NCI-H82 treated with DMSO at 0.1 percent for 48 hours (cell line): ENCODE measurements at regions not wholly inside any gene's neighbourhood (a gene's known extent, or its start where the extent isn't known, plus 50 kb on each side); places are given as distances from the start of the nearest gene placed in this dataset.
"Not testable (repeated sequence)": the region's sequence is repeated elsewhere in the genome, so short reads cannot be mapped to it uniquely, and the experiment has no call there.

ENCODE experiments used
- DNase-seq: peaks from one replicate; lab custom pipeline; 2025; ENCODE audit not compliant: unreplicated experiment; lab: John Stamatoyannopoulos, UW

GRCh38 chr20:55937283-55937682 is 68.0 kb downstream of the CBLN4 start:
- no peak for DNase-seq

DNA sequence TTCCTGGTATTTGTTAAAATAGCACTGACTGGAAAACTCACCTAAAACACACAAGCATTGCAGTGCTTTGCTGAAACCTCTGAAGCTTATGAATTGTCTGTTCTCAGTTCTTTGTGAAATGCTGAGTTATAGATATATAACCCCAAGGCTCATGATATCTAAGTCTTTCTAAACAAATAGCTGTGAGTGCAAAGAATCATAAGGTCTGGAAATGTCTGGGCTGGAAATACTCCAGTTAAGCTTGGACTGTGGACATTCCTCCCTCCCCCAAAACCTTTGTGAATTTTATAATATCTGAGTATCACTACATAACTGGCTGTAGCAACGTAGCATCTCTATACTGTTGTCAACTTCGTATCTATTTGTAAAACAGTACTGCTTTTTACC is 69.1 kb downstream of the CBLN4 start:
- no peak for DNase-seq

DNA sequence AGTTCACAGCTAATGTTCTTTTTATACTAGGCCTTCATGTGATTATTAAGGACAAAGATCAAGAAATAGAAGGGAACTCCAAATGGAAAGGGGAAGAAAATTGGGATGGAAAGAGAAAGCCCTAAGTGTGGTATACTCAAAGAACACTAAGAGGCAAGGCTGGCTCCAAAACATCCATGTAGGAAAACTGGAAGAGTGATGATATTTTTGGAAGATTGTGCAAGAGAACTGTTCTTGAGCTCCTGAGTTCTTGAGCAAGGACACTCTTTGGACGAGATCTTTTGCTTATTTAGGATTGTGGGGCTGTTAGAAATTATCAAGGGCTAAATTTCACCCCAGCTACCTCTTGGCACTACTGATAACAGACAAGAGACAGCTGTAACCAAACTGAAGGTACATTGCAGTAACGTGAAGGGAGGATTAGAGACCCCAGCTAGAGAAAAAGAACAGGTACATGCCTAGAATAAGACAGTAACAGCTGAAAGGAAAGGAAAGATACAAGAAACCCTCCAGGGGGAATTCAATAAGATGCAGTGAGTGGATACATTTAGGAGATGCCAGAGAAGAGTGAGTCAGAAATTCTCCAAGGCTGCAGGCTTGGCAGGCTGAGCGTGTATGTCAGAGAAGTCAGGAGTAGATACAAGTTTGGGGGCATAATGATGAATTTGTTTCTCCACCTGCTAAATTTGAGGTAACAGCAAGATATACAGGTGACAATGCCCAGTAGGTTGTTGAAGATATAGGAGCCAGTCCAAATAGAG is 69.7 kb downstream of the CBLN4 start:
- no peak for DNase-seq

DNA sequence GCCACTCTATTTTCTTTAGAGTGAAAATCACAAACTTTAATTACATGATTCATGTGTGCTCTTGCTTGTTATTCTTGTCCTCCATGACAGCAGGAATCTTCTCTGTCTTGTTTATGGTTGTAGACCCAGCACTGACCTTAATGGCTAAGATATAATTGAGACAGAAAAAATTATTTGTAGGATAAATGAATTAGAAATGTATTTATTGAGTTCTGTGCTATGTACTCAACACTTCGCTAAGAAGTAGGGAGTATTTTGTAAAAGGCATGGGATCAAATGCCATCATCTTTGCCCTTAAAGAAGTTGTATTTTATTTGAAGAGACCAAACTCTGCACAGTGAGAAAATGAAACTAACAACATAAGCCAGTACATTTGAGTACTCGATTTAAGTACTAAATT is 71.2 kb downstream of the CBLN4 start:
- no peak for DNase-seq

- DNase-seq, result not testable (repeated sequence)
Measured at GRCh38 chr20:55930876-55931275, 74.4 kb downstream of the CBLN4 start.

DNA sequence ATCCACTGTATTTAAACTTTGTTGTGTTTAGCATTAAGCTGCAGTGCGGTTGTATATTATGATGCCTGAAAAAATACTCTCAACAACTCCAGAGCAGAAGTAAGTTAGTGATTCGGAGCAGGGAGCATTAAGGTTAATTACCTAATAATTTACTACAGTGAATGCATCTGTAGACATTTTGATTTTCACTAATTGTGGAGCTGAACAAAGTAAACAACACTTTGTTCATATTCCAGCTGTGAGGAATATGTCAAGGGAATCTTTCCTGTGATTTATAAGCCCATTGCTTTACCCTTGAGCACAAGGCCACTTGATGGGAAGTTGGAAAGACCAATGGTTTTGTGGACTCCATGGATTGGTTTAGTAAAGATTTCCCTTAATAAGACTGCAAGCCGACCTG is 77.1 kb downstream of the CBLN4 start:
- no peak for DNase-seq

- no peak for DNase-seq
Measured at GRCh38 chr20:55919956-55920355, 85.4 kb downstream of the CBLN4 start.

DNA sequence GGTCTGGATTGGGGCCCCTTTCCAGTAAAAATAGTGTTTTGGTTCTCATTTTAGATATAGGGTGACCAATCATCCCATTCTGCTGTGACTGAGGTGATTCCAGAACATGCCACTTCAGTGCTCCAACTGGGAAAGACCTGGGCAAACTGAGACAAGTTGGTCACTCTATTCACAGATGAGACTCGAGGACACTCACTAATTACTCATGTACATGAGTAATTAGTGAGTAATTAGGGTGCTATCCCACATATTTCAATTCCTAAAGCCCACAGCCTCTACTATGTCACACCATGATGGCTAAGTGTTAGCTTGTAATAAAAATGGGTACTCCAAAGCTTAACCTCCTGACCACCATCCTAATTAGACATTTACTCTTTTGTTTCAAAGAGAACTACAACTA is 86.0 kb downstream of the CBLN4 start:
- no peak for DNase-seq

DNA sequence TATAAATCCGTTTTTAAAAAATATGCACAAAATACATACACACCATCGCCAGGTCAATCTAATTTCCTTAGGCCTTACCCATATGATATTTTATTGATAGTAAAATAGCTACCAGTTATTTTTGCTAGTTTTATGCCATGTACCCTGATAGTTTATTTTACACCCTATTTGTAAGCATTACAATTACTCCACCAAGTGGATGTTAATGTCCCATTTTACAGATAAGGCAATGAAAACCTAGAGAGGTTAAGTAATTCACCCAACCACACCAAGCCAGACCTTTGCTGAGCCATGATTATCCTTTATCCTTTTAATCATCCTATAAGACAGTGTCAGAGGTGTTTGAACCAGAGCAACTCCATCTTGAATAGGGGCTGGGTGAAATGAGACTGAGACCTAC is 86.8 kb downstream of the CBLN4 start:
- DNase-seq, result no peak

DNA sequence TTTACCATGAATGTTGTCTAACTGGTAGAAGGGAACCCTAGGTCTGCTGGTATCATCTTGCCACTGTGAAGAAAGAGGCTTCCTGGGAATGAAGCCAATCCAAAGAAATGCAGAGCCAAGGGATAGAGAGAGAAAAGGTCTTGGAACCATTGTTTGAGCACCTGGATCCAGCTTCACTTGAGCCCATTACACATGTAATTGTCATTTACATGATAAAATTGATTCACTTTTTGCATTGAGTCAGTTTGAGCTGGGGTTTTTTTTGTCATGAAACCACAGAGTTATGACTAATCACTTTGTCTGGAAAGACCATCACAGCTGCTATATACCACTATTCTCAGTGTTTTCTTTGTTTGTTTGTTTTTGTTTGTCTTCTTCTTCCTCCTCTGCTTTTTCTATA is 112.3 kb downstream of the CBLN4 start:
- DNase-seq, result no peak

DNA sequence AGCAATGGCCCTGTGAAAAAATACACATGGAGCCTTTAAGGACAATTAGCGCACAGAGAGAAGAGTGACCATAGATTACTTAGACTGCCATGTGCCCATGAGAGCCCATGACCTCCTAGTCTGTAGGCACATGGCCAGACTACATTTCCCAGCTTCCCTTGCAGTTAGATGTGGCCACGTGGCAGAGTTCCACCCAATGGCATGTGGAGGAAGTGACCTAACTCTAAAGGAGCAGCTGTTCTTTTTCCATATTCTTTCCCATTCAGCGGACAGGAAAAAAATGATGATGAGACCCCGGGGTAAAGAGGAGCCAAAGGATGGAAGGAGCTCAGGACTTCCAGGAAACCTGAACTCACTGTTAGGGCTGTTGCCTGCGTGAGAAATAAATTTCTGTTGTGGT is 116.6 kb downstream of the CBLN4 start:
- no peak for DNase-seq

- DNase-seq, result no peak
Measured at GRCh38 chr20:55882910-55883309, 122.4 kb downstream of the CBLN4 start.

DNA sequence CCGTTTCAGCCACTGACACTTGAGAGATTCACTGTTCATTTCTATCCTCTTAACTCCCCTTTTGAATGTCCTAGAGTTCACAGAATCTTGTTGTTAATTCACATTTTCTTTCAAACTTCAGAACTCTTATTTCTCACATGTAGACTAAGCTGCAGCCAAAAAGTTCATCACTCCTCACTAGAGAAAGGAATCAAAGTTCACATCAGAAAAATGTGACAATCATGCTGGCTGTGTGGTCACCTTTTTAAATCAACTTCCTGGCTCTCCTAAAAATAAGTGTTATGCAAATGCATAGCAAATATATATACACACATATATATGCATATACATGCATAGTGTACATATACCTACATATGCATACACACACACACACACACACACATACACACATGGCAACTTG is 123.0 kb downstream of the CBLN4 start:
- DNase-seq, result no peak

GRCh38 chr20:55881204-55881603 is 124.1 kb downstream of the CBLN4 start:
- no peak for DNase-seq

DNA sequence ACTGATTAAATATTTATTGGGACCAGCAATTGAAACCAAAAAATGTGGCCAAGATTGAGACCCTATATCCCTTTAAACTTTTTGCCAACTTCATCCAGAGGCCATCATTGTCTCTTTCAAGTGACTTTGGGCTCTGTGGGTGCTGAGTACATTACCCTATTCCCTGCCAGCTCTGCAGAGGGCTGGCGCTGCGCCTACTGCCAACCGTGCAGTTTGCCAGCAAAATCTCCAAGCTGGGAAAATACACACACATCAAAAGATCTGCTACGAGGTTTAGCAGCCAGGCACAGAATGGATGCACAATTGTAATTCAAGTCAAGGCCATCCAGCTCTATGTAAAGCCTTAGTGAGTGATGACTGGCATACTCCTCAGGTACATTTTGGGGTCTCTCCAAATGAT is 125.0 kb downstream of the CBLN4 start:
- no peak for DNase-seq

DNA sequence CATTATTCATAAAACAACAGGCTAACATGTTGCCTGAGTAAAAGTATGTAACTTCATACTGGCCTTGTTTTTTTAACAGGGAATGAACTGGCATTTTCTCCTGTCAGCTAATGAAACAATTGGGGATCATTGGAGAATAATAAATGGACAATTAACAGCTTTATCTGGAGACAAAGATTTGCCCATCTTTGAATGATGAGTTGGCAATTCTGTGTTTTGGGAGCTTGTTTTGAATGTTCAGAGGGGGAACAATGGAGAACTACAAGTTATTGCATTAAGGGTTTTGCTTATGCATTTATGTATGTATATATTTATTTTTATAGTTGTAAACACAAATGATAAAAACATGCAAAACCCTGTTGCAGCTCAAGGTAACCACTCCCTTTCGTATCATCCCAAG is 150.3 kb downstream of the CBLN4 start:
- DNase-seq, result no peak

GRCh38 chr20:55830121-55830827 is 175.0 kb downstream of the CBLN4 start:
- DNase-seq, result no peak

GRCh38 chr20:55805138-55805537 is 200.2 kb downstream of the CBLN4 start:
- no peak for DNase-seq

- no peak for DNase-seq
Measured at GRCh38 chr20:55800552-55801245, 204.6 kb downstream of the CBLN4 start.

DNA sequence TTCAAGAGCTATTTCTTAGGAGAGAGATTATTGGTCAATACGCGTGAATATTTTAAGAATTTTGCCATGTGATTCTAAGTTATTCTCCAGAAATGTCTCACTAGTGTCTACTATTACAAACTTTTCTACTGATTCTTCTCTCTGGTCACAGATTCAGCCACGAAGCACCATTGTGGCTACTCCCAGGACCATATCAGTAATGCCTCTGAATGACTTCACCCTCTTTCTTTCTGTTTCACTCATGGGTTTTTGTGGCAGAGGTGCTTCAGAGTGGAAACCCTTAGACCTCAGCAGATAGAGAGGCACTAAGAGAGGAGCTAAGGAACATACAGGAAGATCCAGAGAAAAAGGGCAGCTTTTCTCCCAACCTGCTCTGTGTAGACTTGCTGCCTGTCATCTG is 211.3 kb downstream of the CBLN4 start:
- DNase-seq, result no peak

- DNase-seq, result no peak
Measured at GRCh38 chr20:55792049-55792448, 213.3 kb downstream of the CBLN4 start.

- DNase-seq, result no peak
Measured at GRCh38 chr20:55790178-55790577, 215.1 kb downstream of the CBLN4 start.
